ENCODE measurements at regions not wholly inside any gene's neighbourhood (a gene's known extent, or its start where the extent isn't known, plus 50 kb on each side); places are given as distances from the start of the nearest gene placed in this dataset.
"Not testable (repeated sequence)": the region's sequence is repeated elsewhere in the genome, so short reads cannot be mapped to it uniquely, and the experiment has no call there.

GRCh38 chr5:158590746-158591300 is 508.9 kb downstream of the EBF1 start:
- Mint-ChIP-seq H3K4me3 (ENCODE audit: low read depth) (no peak overlapping the region), H3K4me1 (ENCODE audit: low read depth) (peaks cover 35% of the 10 kb centered on the region), H3K27me3 (no peaks in the 10 kb centered on the region), H3K27ac (no peak overlapping the region), H3K9me3 (ENCODE audit: low read depth) (no peaks in the 10 kb centered on the region), H3K36me3 (ENCODE audit: insufficient read depth) (no peaks in the 10 kb centered on the region)
- TF ChIP-seq CTCF (IDR thresholded peaks at IDR 0.05; ENCODE audit: unreplicated experiment) = no peak
- no peak for DNase-seq (ENCODE audit: low spot score, unreplicated experiment)

GRCh38 chr5:158589939-158590338 is 509.8 kb downstream of the EBF1 start:
- Mint-ChIP-seq H3K9me3 (ENCODE audit: low read depth) (peaks cover 6% of the 10 kb centered on the region), H3K4me1 (ENCODE audit: low read depth) (peaks cover 33% of the 10 kb centered on the region), H3K4me3 (ENCODE audit: low read depth) (no peak overlapping the region), H3K36me3 (ENCODE audit: insufficient read depth) (no peaks in the 10 kb centered on the region), H3K27ac (peak overlapping the region; percentile 86), H3K27me3 (no peaks in the 10 kb centered on the region)
- no peak for DNase-seq (ENCODE audit: low spot score, unreplicated experiment)
- no peak for TF ChIP-seq CTCF (IDR thresholded peaks at IDR 0.05; ENCODE audit: unreplicated experiment)

GRCh38 chr5:158588617-158589016 is 511.1 kb downstream of the EBF1 start:
- no peaks in the 10 kb centered on the region for H3K27me3 Mint-ChIP-seq
- H3K9me3 Mint-ChIP-seq (ENCODE audit: low read depth) = peaks cover 11% of the 10 kb centered on the region
- peaks cover 33% of the 10 kb centered on the region for H3K4me1 Mint-ChIP-seq (ENCODE audit: low read depth)
- H3K27ac Mint-ChIP-seq = peak overlapping the region; percentile 76
- no peak overlapping the region for H3K4me3 Mint-ChIP-seq (ENCODE audit: low read depth)
- no peak for TF ChIP-seq CTCF (IDR thresholded peaks at IDR 0.05; ENCODE audit: unreplicated experiment)
- peaks cover 3% of the 10 kb centered on the region for H3K36me3 Mint-ChIP-seq (ENCODE audit: insufficient read depth)
- no peak for DNase-seq (ENCODE audit: low spot score, unreplicated experiment)

DNA sequence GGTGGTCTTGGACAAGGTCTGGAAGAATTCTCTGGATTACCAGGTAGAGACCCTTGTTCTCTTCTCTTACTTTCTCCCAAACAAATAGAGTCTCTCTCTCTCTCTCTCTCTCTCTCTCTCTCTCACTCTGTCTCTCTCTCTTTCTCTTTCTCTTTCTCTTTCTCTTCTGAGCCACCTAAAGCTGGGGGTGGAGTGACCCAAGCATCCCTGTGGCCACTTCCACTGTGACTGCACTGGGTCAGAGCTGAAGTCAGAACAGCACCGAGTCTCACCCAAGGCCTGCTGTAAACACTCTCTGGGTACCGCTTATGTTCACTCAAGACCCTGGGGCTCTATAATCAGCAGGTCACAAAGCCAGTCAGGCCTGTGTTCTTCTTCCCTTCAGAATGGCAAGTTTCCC is 513.7 kb downstream of the EBF1 start:
- peaks cover 3% of the 10 kb centered on the region for H3K36me3 Mint-ChIP-seq (ENCODE audit: insufficient read depth)
- peaks cover 22% of the 10 kb centered on the region for H3K4me1 Mint-ChIP-seq (ENCODE audit: low read depth)
- no peaks in the 10 kb centered on the region for H3K27me3 Mint-ChIP-seq
- no peak overlapping the region for H3K4me3 Mint-ChIP-seq (ENCODE audit: low read depth)
- H3K27ac Mint-ChIP-seq = no peak overlapping the region
- H3K9me3 Mint-ChIP-seq (ENCODE audit: low read depth) = peaks cover 18% of the 10 kb centered on the region
- TF ChIP-seq CTCF (IDR thresholded peaks at IDR 0.05; ENCODE audit: unreplicated experiment) = no peak
- DNase-seq (ENCODE audit: low spot score, unreplicated experiment) = no peak

DNA sequence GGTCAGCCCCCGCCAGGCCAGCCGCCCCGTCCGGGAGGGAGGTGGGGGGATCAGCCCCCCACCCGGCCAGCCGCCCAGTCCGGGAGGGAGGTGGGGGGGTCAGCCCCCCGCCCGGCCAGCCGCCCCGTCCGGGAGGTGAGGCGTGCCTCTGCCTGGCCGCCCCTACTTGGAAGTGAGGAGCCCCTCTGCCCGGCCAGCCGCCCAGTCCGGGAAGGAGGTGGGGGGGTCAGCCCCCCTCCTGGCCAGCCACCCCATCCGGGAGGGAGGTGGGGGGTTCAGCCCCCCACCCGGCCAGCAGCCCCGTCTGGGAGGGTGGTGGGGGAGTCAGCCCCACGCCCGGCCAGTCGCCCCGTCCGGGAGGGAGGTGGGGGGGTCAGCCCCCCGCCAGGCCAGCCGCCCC is 517.0 kb downstream of the EBF1 start:
- H3K4me3 Mint-ChIP-seq (ENCODE audit: low read depth); H3K27me3 Mint-ChIP-seq; H3K27ac Mint-ChIP-seq; H3K36me3 Mint-ChIP-seq (ENCODE audit: insufficient read depth); H3K4me1 Mint-ChIP-seq (ENCODE audit: low read depth); DNase-seq (ENCODE audit: low spot score, unreplicated experiment): not testable (repeated sequence)
- H3K9me3 Mint-ChIP-seq (ENCODE audit: low read depth) = peaks cover 41% of the 10 kb centered on the region

DNA sequence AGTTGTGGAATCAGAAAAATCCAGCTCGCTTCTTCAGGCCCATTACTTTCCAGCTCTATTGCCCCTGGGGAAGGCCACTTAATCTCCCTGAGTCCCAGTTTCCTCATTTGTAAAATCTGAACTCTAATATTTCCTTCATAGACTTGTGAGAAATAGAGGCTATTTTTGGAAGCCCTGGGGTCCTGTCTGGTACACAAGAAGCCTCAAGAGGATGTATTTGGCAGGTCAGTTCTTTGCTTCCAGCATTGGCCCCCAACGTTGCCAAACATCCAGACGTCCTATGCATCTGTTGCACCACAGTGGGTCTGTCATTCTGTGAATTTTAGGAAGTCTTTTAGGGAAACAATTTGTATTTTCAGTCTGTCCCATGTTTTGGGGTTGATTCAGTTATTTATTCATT is 525.9 kb downstream of the EBF1 start:
- no peaks in the 10 kb centered on the region for H3K36me3 Mint-ChIP-seq (ENCODE audit: insufficient read depth)
- H3K4me3 Mint-ChIP-seq (ENCODE audit: low read depth) = no peak overlapping the region
- no peak for TF ChIP-seq CTCF (IDR thresholded peaks at IDR 0.05; ENCODE audit: unreplicated experiment)
- no peaks in the 10 kb centered on the region for H3K27me3 Mint-ChIP-seq
- H3K4me1 Mint-ChIP-seq (ENCODE audit: low read depth) = no peaks in the 10 kb centered on the region
- H3K27ac Mint-ChIP-seq = no peak overlapping the region
- H3K9me3 Mint-ChIP-seq (ENCODE audit: low read depth) = peaks cover 12% of the 10 kb centered on the region
- DNase-seq (ENCODE audit: low spot score, unreplicated experiment) = no peak
